ENCODE measurements at regions not wholly inside any gene's neighbourhood (a gene's known extent, or its start where the extent isn't known, plus 50 kb on each side); places are given as distances from the start of the nearest gene placed in this dataset.

- H3K4me2 ChIP-seq (ENCODE audit: insufficient read depth, low read length) = no peak overlapping the region
- H4K20me1 ChIP-seq (ENCODE audit: insufficient read depth, low read length) = no peaks in the 10 kb centered on the region
- no peak for ATAC-seq (ENCODE audit: insufficient read depth, low read depth)
Observed at GRCh38 chr19:56894626-56895025, 54.1 kb upstream of the PEG3 start.

GRCh38 chr19:56896095-56896494 is 55.6 kb upstream of the PEG3 start:
- Histone ChIP-seq H3K27ac (ENCODE audit: low read length) (no peak overlapping the region), H3K9ac (ENCODE audit: low read depth, low read length) (no peak overlapping the region), H3K36me3 (ENCODE audit: insufficient read depth, low read length) (no peaks in the 10 kb centered on the region), H3K4me2 (ENCODE audit: insufficient read depth, low read length) (no peak overlapping the region), H3K4me3 (ENCODE audit: low read depth in 1 of 2, low read length in 2 of 2) (no peak overlapping the region), H3K9me3 (ENCODE audit: insufficient read depth, low read length, severe bottlenecking) (no peaks in the 10 kb centered on the region), H3K27me3 (ENCODE audit: insufficient read depth, low read length, poor library complexity) (peaks cover 9% of the 10 kb centered on the region), H4K20me1 (ENCODE audit: insufficient read depth, low read length) (no peaks in the 10 kb centered on the region), H3K4me1 (ENCODE audit: insufficient read depth, low read length) (no peaks in the 10 kb centered on the region), H3K79me2 (ENCODE audit: insufficient read depth, low read length) (no peaks in the 10 kb centered on the region), H2AFZ (ENCODE audit: low read depth, low read length) (no peak overlapping the region)
- TF ChIP-seq EZH2 (IDR thresholded peaks at IDR 0.05; ENCODE audit: borderline replicate concordance, low read depth, low read length, severe bottlenecking) (no peak), CTCF (IDR thresholded peaks at IDR 0.05; ENCODE audit: borderline replicate concordance, extremely low read depth, low read length, poor library complexity, severe bottlenecking) (no peak)
- no peak for DNase-seq
- ATAC-seq (ENCODE audit: insufficient read depth, low read depth) = no peak

More at GRCh38 chr19:56894626-56895025, 54.1 kb upstream of the PEG3 start:
- H3K79me2 ChIP-seq (ENCODE audit: insufficient read depth, low read length) = no peaks in the 10 kb centered on the region
- no peaks in the 10 kb centered on the region for H3K9me3 ChIP-seq (ENCODE audit: insufficient read depth, low read length, severe bottlenecking)
- H3K4me1 ChIP-seq (ENCODE audit: insufficient read depth, low read length) = no peaks in the 10 kb centered on the region
- no peak overlapping the region for H3K27ac ChIP-seq (ENCODE audit: low read length)
- H3K36me3 ChIP-seq (ENCODE audit: insufficient read depth, low read length) = no peaks in the 10 kb centered on the region
- no peak for TF ChIP-seq EZH2 (IDR thresholded peaks at IDR 0.05; ENCODE audit: borderline replicate concordance, low read depth, low read length, severe bottlenecking)
- no peak for TF ChIP-seq CTCF (IDR thresholded peaks at IDR 0.05; ENCODE audit: borderline replicate concordance, extremely low read depth, low read length, poor library complexity, severe bottlenecking)
- no peak overlapping the region for H3K4me3 ChIP-seq (ENCODE audit: low read depth in 1 of 2, low read length in 2 of 2)
- H3K27me3 ChIP-seq (ENCODE audit: insufficient read depth, low read length, poor library complexity) = peaks cover 9% of the 10 kb centered on the region
- no peak for DNase-seq
- no peak overlapping the region for H2AFZ ChIP-seq (ENCODE audit: low read depth, low read length)
- H3K9ac ChIP-seq (ENCODE audit: low read depth, low read length) = no peak overlapping the region

GRCh38 chr19:56899943-56900342 is 59.4 kb upstream of the PEG3 start:
- H3K4me1 ChIP-seq (ENCODE audit: insufficient read depth, low read length) = no peaks in the 10 kb centered on the region
- no peak overlapping the region for H2AFZ ChIP-seq (ENCODE audit: low read depth, low read length)
- H4K20me1 ChIP-seq (ENCODE audit: insufficient read depth, low read length) = no peaks in the 10 kb centered on the region
- no peak overlapping the region for H3K9ac ChIP-seq (ENCODE audit: low read depth, low read length)
- no peak overlapping the region for H3K4me3 ChIP-seq (ENCODE audit: low read depth in 1 of 2, low read length in 2 of 2)
- H3K27me3 ChIP-seq (ENCODE audit: insufficient read depth, low read length, poor library complexity) = no peaks in the 10 kb centered on the region
- no peaks in the 10 kb centered on the region for H3K79me2 ChIP-seq (ENCODE audit: insufficient read depth, low read length)
- no peak overlapping the region for H3K4me2 ChIP-seq (ENCODE audit: insufficient read depth, low read length)
- no peaks in the 10 kb centered on the region for H3K9me3 ChIP-seq (ENCODE audit: insufficient read depth, low read length, severe bottlenecking)
- H3K36me3 ChIP-seq (ENCODE audit: insufficient read depth, low read length) = no peaks in the 10 kb centered on the region
- H3K27ac ChIP-seq (ENCODE audit: low read length) = no peak overlapping the region
- no peak for DNase-seq
- TF ChIP-seq EZH2 (IDR thresholded peaks at IDR 0.05; ENCODE audit: borderline replicate concordance, low read depth, low read length, severe bottlenecking) = no peak
- no peak for TF ChIP-seq CTCF (IDR thresholded peaks at IDR 0.05; ENCODE audit: borderline replicate concordance, extremely low read depth, low read length, poor library complexity, severe bottlenecking)
- ATAC-seq (ENCODE audit: insufficient read depth, low read depth) = no peak

- H4K20me1 ChIP-seq (ENCODE audit: insufficient read depth, low read length) = no peaks in the 10 kb centered on the region
- H3K79me2 ChIP-seq (ENCODE audit: insufficient read depth, low read length) = no peaks in the 10 kb centered on the region
- H3K9me3 ChIP-seq (ENCODE audit: insufficient read depth, low read length, severe bottlenecking) = no peaks in the 10 kb centered on the region
- H3K9ac ChIP-seq (ENCODE audit: low read depth, low read length) = no peak overlapping the region
- no peaks in the 10 kb centered on the region for H3K36me3 ChIP-seq (ENCODE audit: insufficient read depth, low read length)
- ATAC-seq (ENCODE audit: insufficient read depth, low read depth) (no peak), DNase-seq (no peak)
- H3K4me2 ChIP-seq (ENCODE audit: insufficient read depth, low read length) = no peak overlapping the region
- H3K4me1 ChIP-seq (ENCODE audit: insufficient read depth, low read length) = no peaks in the 10 kb centered on the region
- no peak overlapping the region for H3K27ac ChIP-seq (ENCODE audit: low read length)
- H2AFZ ChIP-seq (ENCODE audit: low read depth, low read length) = no peak overlapping the region
- H3K4me3 ChIP-seq (ENCODE audit: low read depth in 1 of 2, low read length in 2 of 2) = no peak overlapping the region
- no peak for TF ChIP-seq CTCF (IDR thresholded peaks at IDR 0.05; ENCODE audit: borderline replicate concordance, extremely low read depth, low read length, poor library complexity, severe bottlenecking)
- TF ChIP-seq EZH2 (IDR thresholded peaks at IDR 0.05; ENCODE audit: borderline replicate concordance, low read depth, low read length, severe bottlenecking) = no peak
- H3K27me3 ChIP-seq (ENCODE audit: insufficient read depth, low read length, poor library complexity) = no peaks in the 10 kb centered on the region
Observed at GRCh38 chr19:56900573-56901097, 60.1 kb upstream of the PEG3 start.
